IPS-18c (cell line): ENCODE measurements at regions not wholly inside any gene's neighbourhood (a gene's known extent, or its start where the extent isn't known, plus 50 kb on each side); places are given as distances from the start of the nearest gene placed in this dataset.
"Not testable (repeated sequence)": the region's sequence is repeated elsewhere in the genome, so short reads cannot be mapped to it uniquely, and the experiment has no call there.

ENCODE experiments used
- H3K4me3 ChIP-seq: 2 replicates; pipeline ENCODE4 v1.7.0; 2013; ENCODE audit warnings: low read depth, mild to moderate bottlenecking, low read length, moderate library complexity; ENCODE audit not compliant: insufficient read depth
- H3K9me3 ChIP-seq: one replicate; pipeline ENCODE4 v1.6.1; 2013; ENCODE audit warnings: mild to moderate bottlenecking, low read length, moderate library complexity; ENCODE audit not compliant: control insufficient read depth, insufficient read depth

DNA sequence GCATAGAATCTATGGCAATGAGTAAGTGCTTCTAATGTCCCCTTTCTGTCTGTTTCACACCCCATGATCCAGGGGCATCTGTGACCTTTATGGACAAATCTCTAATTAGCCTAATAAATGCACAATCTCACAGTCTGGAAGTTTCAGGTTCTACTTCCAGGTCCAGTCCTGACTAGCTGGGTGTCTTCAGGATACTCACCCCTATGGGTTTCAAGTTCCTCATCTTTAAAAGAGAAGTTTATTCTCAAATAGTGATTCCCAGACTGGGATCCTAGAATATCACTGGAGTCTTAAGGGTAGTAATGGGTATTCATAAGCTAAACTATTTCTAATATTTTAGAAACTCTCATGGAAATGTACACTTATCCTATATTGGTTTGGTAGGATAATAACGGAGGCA is 77.2 kb upstream of the ABCA1 start:
- no peaks in the 10 kb centered on the region for H3K9me3 ChIP-seq
- no peak overlapping the region for H3K4me3 ChIP-seq

GRCh38 chr9:105006514-105006913 is 78.6 kb upstream of the ABCA1 start:
- Histone ChIP-seq H3K4me3 (no peak overlapping the region), H3K9me3 (no peaks in the 10 kb centered on the region)

DNA sequence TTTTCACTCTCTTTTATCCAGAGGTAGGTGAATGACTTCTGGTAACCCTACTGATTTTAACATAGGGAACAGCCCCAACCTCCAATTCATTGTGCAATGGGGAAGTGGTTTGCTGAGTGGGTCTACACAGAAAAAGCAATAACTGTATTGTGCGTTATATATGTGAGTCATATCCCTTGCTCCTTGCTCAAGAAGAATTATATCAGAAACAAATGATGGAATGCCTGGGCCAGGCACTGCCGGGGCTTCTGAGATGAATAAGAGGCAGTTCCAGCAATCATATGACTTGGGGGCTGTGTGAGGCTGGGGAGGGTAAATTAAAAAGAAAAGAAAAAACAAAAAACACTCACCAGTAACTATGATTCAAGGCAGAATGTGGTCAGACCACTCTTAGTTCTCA is 79.2 kb upstream of the ABCA1 start:
- H3K4me3 ChIP-seq, result no peak overlapping the region
- no peaks in the 10 kb centered on the region for H3K9me3 ChIP-seq

DNA sequence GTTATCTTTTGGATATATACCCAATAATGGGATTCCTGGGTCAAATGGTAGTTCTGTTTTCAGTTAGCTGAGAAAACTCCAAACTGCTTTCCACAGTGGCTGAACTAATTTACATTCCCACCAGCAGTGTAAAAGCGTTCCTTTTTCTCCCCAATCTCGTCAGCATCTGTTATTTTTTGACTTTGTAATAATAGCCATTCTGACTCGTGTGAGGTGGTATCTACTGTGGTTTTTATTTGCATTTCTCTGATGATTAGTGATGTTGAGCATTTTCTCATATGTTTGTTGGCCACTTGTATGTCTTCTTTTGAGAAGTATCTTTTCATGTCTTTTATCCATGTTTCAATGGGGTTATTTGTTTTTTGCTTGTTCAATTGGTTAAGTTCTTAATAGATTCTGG is 82.1 kb upstream of the ABCA1 start:
- H3K4me3 ChIP-seq, H3K9me3 ChIP-seq: not testable (repeated sequence)

- no peak overlapping the region for H3K4me3 ChIP-seq
- H3K9me3 ChIP-seq, result no peaks in the 10 kb centered on the region
Observed at GRCh38 chr9:105021917-105022316, 94.0 kb upstream of the ABCA1 start.

DNA sequence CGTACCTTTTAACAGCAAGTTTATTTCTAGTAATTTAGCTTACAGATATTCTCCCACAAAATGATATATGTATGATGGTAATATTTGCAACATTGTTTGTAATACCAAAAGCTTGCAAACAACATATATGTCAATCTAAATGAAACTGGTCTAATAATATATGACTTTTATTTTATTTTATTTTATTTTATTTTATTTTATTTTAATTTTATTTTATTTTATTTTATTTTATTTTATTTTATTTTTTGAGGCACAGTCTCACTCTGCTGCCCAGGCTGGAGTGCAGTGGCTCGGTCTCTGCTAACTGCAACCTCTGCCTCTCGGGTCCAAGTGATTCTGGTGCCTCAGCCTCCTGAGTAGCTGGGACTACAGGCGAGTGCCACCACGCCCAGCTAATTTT is 94.6 kb upstream of the ABCA1 start:
- H3K4me3 ChIP-seq, H3K9me3 ChIP-seq: not testable (repeated sequence)

DNA sequence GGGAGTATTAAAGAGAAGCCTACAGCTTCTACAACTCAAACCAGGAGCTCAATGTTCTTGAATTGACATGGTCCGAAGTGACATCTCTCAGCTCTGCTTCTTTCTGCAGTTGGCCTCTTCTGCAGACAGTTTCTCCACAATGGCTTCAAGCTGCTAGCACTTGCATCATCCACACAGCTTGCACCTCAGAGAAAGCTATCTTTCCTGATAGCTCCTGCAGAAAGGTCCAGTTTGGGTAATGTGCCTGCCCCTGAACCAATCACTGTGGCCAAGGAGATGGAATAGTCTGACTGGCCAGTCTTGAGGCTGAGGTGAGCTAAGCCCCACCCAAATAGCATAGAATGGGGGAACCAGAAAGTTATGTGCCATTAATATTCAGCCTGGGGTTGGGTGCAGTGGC is 95.8 kb upstream of the ABCA1 start:
- no peak overlapping the region for H3K4me3 ChIP-seq
- no peaks in the 10 kb centered on the region for H3K9me3 ChIP-seq

DNA sequence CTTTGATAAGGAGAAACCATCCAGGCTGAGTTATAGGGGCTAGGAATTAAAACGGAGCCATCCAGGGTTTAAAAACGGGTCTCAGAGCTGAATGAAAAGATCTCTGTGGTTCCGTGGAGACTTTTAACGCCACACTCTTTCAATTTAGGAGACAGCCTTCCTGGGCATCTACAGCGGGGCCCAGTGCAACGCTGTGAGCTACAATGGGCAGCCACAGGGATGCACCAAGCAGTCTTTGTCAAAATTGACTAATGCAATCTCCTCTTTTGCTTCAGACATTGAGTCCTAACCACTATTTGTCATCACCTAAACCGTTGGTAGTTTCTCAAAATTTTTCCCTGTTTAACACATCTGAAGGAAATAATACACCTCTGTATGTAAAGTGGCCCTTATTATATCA is 96.6 kb upstream of the ABCA1 start:
- no peaks in the 10 kb centered on the region for H3K9me3 ChIP-seq
- no peak overlapping the region for H3K4me3 ChIP-seq

DNA sequence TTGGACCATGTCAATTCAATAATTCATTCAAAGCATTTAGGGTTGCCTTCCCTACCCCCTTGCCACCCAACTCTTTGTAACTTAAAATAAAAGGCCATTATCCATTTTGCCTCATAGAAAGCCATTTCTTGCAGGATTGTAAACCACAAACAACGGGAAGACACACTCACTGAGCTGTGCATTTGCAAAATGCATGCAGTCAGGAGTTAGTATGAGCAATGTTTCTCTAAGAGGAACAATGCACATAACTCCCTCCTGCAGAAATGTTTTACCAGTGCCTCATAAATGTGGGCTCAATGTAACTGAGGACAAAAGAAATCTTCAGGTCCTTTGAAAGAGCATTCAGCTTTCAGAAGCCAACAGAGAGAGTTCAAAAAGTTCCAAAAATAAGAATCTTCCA is 98.5 kb upstream of the ABCA1 start:
- Histone ChIP-seq H3K9me3 (no peaks in the 10 kb centered on the region), H3K4me3 (no peak overlapping the region)

DNA sequence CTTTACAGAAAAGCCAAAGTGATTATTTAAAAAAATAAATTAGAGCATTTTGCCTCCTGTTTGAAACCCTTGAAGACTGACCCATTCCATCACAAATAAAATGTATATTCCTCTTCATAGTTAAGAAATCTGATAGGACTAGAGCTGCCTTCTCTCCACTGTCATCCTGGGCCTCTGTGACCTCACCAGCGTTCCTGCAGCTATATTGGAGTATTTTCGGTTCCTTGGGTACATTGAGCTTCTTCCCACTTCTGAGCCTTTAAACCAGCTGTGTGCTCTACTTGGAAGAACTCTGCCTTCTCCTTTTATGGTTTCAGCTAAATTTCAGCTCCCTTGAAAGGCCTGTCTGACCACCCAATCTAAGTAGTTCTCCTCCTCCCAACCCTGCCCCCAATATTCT is 99.1 kb upstream of the ABCA1 start:
- Histone ChIP-seq H3K4me3 (no peak overlapping the region), H3K9me3 (no peaks in the 10 kb centered on the region)

DNA sequence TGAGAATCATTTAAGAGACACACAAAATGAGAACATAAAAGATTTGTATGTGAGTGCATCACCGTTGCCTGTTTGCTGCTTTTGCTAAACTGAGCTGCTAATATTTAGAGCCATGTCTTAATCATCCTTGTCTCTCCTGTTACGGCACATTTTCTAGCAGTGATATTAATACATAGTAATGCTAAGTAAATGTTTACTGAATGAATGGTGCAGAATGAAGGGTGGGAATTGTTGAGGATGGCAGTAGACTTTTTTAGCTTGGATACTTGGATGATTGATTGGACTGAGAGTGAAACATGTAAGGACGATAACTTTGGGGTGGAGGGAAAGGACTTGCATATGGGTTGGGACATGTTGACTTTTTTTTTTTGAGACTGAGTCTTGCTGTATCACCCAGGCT is 102.3 kb upstream of the ABCA1 start:
- H3K9me3 ChIP-seq, result no peaks in the 10 kb centered on the region
- H3K4me3 ChIP-seq, result no peak overlapping the region

- H3K9me3 ChIP-seq, result no peaks in the 10 kb centered on the region
- H3K4me3 ChIP-seq, result no peak overlapping the region
Observed at GRCh38 chr9:105037139-105037538, 109.2 kb upstream of the ABCA1 start.

DNA sequence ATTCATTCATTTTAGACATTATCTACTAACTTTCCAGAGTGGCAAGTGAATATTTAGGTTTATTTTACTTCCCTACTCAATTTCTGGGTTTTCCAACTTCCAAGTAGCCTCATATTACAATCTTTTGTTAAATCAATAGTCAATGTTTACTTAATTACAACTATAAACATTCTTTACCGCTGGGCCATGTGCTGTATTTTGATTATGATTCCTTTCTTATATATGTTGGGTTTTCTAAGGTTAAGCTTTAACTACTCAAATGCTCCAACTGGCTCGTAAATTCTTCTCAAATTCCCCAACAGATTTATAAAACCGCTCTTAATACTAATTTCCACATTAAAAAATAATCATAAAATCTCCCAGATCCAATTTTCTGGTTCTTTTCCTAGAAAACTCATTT is 110.1 kb upstream of the ABCA1 start:
- no peaks in the 10 kb centered on the region for H3K9me3 ChIP-seq
- no peak overlapping the region for H3K4me3 ChIP-seq

DNA sequence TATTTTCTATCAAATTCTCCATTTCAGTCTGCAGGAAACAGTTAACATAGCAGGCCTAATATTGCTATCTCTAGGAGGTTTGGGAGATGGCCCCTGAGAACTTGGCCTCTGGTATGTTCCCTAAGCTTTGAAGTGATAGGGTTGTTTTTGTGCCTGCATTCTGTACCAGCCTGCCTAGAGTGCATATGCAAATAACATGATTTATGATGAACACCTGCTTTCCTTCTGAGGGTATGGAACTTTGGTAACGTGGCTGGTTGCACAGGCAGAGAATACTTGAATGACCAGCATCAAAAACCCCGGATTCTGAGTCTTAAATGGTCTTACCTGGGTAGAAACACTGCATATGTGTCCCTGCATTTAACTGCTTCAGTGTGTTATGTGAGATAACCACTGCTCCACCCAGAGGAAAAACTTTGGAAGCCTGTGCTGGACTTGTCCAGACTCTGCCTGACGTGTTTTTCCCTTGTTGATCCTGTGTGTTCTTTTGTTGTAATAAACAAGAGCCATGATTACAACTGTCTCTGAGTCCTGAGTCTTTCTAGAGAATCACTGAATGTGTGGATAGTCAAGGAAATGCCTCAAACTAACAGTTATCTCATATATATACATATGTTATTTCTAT is 111.3 kb upstream of the ABCA1 start:
- H3K4me3 ChIP-seq, result no peak overlapping the region
- no peaks in the 10 kb centered on the region for H3K9me3 ChIP-seq

DNA sequence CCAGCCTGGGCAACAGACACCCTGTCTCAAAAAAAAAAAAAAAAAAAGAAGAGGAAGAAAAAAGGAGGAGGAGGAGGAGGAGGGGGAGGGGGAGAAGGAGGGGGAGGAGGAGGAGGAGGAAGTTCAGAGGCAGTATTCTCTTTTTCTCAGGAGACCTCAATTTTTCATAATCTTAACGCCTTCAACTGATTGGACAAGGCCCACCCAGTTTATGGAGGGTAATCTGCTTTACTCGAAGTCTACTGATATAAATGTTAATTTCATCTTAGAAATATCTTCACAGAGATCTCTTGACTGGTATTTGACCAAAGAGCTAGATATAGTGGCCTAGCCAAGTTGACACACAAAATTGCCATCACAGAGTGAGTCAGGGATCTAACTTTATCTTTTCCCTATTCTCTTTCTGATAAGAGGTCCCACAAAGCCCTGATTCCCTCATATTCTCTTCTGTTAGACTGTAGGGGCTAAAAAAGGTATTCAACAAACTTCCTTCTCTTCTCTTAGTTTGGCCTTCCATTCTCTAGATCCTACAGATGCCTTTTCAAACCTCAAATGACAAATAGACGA is 115.5 kb upstream of the ABCA1 start:
- H3K9me3 ChIP-seq, result no peaks in the 10 kb centered on the region
- H3K4me3 ChIP-seq, result no peak overlapping the region

- Histone ChIP-seq H3K9me3 (no peaks in the 10 kb centered on the region), H3K4me3 (no peak overlapping the region)
Observed at GRCh38 chr9:105044518-105044917, 116.6 kb upstream of the ABCA1 start.

DNA sequence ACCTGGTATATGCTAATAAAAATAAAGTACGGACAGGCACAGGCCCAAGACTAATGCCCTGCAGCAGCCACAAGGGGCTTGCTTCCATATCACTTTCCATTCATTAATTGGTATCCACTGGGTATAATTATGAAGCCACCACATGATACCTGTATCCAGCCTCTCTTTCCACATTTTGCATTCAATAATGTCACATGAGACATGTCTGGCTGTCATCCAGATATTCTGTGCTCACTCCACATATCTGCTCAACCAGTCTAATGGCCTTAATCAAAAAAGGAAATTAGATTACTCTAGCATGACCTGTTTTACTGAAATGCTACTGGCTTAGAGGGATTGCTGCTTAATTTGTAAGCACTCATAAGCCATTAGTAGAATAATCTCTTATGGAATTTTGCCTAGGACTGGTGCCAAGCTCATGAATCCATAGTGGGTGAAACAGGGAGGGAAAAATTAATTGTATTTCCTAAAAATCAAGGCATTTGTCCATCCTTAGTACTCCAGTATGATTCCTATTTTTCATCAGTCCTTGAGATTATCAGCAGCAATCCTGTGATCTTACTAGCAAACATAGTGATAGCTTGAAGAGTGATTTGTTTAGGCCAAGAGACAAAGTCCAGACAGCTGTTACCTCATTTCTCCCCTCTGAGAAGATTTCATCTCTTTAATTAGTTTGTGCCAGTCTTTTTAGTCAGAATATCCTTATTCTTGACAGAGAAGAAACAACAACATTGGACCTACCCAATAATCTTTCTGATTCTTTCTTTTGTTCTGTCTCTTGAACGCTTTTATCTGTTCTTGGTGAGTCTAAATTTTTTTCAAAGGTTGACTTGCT is 119.2 kb upstream of the ABCA1 start:
- H3K9me3 ChIP-seq, result no peaks in the 10 kb centered on the region
- H3K4me3 ChIP-seq, result no peak overlapping the region

DNA sequence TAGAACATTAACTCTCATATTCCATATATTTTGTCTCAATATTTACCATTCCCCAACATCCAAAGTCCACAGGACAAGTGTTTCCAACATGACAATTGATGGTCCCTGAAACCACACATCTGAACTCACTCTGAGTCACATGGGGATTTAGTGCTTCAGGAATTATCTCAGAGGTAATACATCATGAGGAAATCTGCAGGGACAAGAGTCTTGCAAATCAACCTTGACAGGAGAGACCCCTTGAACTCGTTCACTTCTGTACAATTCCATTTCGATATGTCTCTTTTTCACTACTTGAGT is 119.7 kb upstream of the ABCA1 start:
- Histone ChIP-seq H3K4me3 (no peak overlapping the region), H3K9me3 (no peaks in the 10 kb centered on the region)

DNA sequence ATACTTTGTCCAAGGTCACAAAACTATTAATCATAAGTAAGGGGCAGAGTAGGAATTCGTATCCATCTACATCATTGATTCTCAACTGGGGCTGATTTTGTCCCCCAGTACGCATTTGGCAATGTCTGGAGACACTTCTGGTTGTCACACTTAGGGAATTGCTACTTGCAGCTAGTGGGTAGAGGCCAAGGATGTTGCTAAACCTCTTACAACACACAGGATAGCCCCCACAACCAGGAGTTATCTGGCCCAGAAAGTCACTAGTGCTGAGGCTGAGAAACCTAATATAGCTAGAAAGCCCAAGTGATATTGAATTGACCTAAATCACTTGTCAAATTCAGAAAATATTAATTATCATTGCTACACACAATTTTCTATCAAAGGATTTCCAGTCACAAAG is 120.4 kb upstream of the ABCA1 start:
- H3K9me3 ChIP-seq, result no peaks in the 10 kb centered on the region
- no peak overlapping the region for H3K4me3 ChIP-seq
